ENCODE measurements at regions not wholly inside any gene's neighbourhood (a gene's known extent, or its start where the extent isn't known, plus 50 kb on each side); places are given as distances from the start of the nearest gene placed in this dataset.

DNA sequence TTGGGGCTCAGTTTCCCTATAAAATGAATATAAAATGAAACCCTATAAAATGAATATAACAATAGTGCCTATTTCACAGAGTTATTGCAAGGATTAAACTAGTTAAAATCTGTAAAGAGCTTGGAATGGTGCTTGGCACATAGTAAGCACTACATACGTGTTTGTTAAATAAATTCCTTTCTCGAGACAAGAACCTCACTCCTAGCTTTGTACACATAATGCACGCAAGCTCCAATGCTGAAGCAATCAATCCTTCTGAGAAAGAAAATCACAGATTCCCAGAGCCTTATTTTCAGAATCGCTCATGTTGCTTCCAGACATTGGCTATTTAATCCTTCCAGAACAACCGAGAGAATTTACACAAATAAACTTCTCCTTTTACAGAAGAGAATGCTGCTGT lies 440.9 kb downstream of the IRS1 start:
- TF ChIP-seq, protein P1, sequence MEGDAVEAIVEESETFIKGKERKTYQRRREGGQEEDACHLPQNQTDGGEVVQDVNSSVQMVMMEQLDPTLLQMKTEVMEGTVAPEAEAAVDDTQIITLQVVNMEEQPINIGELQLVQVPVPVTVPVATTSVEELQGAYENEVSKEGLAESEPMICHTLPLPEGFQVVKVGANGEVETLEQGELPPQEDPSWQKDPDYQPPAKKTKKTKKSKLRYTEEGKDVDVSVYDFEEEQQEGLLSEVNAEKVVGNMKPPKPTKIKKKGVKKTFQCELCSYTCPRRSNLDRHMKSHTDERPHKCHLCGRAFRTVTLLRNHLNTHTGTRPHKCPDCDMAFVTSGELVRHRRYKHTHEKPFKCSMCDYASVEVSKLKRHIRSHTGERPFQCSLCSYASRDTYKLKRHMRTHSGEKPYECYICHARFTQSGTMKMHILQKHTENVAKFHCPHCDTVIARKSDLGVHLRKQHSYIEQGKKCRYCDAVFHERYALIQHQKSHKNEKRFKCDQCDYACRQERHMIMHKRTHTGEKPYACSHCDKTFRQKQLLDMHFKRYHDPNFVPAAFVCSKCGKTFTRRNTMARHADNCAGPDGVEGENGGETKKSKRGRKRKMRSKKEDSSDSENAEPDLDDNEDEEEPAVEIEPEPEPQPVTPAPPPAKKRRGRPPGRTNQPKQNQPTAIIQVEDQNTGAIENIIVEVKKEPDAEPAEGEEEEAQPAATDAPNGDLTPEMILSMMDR (IDR thresholded peaks at IDR 0.05; ENCODE audit: insufficient read depth, low read length) = no peak
- TF ChIP-seq POLR2AphosphoS5 (IDR thresholded peaks at IDR 0.05; ENCODE audit: low read depth) (no peak), GABPA (IDR thresholded peaks at IDR 0.05; ENCODE audit: low read depth) (no peak), SPI1 (IDR thresholded peaks at IDR 0.05; ENCODE audit: borderline replicate concordance, low read depth) (no peak)
- TF ChIP-seq, protein P2, sequence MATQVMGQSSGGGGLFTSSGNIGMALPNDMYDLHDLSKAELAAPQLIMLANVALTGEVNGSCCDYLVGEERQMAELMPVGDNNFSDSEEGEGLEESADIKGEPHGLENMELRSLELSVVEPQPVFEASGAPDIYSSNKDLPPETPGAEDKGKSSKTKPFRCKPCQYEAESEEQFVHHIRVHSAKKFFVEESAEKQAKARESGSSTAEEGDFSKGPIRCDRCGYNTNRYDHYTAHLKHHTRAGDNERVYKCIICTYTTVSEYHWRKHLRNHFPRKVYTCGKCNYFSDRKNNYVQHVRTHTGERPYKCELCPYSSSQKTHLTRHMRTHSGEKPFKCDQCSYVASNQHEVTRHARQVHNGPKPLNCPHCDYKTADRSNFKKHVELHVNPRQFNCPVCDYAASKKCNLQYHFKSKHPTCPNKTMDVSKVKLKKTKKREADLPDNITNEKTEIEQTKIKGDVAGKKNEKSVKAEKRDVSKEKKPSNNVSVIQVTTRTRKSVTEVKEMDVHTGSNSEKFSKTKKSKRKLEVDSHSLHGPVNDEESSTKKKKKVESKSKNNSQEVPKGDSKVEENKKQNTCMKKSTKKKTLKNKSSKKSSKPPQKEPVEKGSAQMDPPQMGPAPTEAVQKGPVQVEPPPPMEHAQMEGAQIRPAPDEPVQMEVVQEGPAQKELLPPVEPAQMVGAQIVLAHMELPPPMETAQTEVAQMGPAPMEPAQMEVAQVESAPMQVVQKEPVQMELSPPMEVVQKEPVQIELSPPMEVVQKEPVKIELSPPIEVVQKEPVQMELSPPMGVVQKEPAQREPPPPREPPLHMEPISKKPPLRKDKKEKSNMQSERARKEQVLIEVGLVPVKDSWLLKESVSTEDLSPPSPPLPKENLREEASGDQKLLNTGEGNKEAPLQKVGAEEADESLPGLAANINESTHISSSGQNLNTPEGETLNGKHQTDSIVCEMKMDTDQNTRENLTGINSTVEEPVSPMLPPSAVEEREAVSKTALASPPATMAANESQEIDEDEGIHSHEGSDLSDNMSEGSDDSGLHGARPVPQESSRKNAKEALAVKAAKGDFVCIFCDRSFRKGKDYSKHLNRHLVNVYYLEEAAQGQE (IDR thresholded peaks at IDR 0.05; ENCODE audit: insufficient replicate concordance, low read depth) = no peak
